Endodermal cell (in vitro differentiated cells): ENCODE measurements at regions not wholly inside any gene's neighbourhood (a gene's known extent, or its start where the extent isn't known, plus 50 kb on each side); places are given as distances from the start of the nearest gene placed in this dataset.

Experiments used
- DNase-seq: peaks from one replicate; pipeline ENCODE4 v3.0.0-alpha.2; 2017
- H3K27ac ChIP-seq: 2 replicates; pipeline ENCODE4 v1.5.1; 2013; ENCODE audit warnings: mild to moderate bottlenecking, low read depth, low read length, moderate library complexity
- H3K27me3 ChIP-seq: 2 replicates; pipeline ENCODE4 v1.6.1; 2013; ENCODE audit warnings: mild to moderate bottlenecking, low read length, moderate library complexity; ENCODE audit not compliant: insufficient read depth, control insufficient read depth, poor library complexity, severe bottlenecking
- H3K36me3 ChIP-seq: 2 replicates; pipeline ENCODE4 v1.7.0; 2013; ENCODE audit warnings: mild to moderate bottlenecking, low read length, moderate library complexity; ENCODE audit not compliant: control insufficient read depth, insufficient read depth
- H3K4me1 ChIP-seq: one replicate; pipeline ENCODE4 v1.7.0; 2013; ENCODE audit warnings: low read length; ENCODE audit not compliant: control insufficient read depth, insufficient read depth
- H3K4me3 ChIP-seq: 2 replicates; pipeline ENCODE4 v1.5.1; 2013; ENCODE audit warnings: mild to moderate bottlenecking, low read length, moderate library complexity
- H3K9ac ChIP-seq: 2 replicates; pipeline ENCODE4 v1.6.1; 2013; ENCODE audit warnings: mild to moderate bottlenecking, low read length, moderate library complexity; ENCODE audit not compliant: poor library complexity, severe bottlenecking; ENCODE audit errors: extremely low read depth
- H3K9me3 ChIP-seq: 2 replicates; pipeline ENCODE4 v1.6.1; 2013; ENCODE audit warnings: mild to moderate bottlenecking, low read length, moderate library complexity; ENCODE audit not compliant: control insufficient read depth
- H3K27ac Mint-ChIP-seq: 2 replicates; pipeline ENCODE4 v1.8.0; 2020; ENCODE audit warnings: mixed read lengths
- H3K27me3 Mint-ChIP-seq: 2 replicates; pipeline ENCODE4 v1.8.0; 2021; ENCODE audit warnings: mild to moderate bottlenecking, mixed read lengths; ENCODE audit not compliant: insufficient read depth
- H3K36me3 Mint-ChIP-seq: 2 replicates; pipeline ENCODE4 v1.8.0; 2020; ENCODE audit warnings: low read depth, mixed read lengths
- H3K4me1 Mint-ChIP-seq: 2 replicates; pipeline ENCODE4 v1.8.0; 2020; ENCODE audit warnings: mixed read lengths
- H3K4me3 Mint-ChIP-seq: 2 replicates; pipeline ENCODE4 v1.8.0; 2020; ENCODE audit warnings: mild to moderate bottlenecking, moderate library complexity, mixed read lengths
- H3K9me3 Mint-ChIP-seq: 2 replicates; pipeline ENCODE4 v1.8.0; 2020; ENCODE audit warnings: mild to moderate bottlenecking, mixed read lengths
- CTCF ChIP-seq: fragments of 200-600 bp; sonication (generic); conservative IDR thresholded peaks from 2 replicates; pipeline ENCODE4 v1.5.0; 2021; ENCODE audit warnings: antibody characterized with exemption, mild to moderate bottlenecking
- WGBS, 2 experiments: methylation state at CpG; one replicate each; pipeline versions ENCODE4 v1.1.5 to v1.1.7; 2013; ENCODE audit warnings: missing lambda C conversion rate in 2 of 2, mixed read lengths in 1 of 2; ENCODE audit not compliant: insufficient coverage in 1 of 2, insufficient read length in 1 of 2; 5-methylcytosine and 5-hydroxymethylcytosine counted together

- H3K27me3 ChIP-seq = no peaks in the 10 kb centered on the region
- H3K4me3 ChIP-seq = no peak overlapping the region
- Mint-ChIP-seq H3K27me3 (peaks cover 60% of the 10 kb centered on the region), H3K36me3 (no peaks in the 10 kb centered on the region), H3K27ac (no peak overlapping the region), H3K4me1 (peaks cover 34% of the 10 kb centered on the region), H3K4me3 (no peak overlapping the region), H3K9me3 (no peaks in the 10 kb centered on the region)
- DNase-seq = no peak
- no peak overlapping the region for H3K27ac ChIP-seq
- H3K4me1 ChIP-seq = peaks cover 4% of the 10 kb centered on the region
- no peaks in the 10 kb centered on the region for H3K9me3 ChIP-seq
- H3K36me3 ChIP-seq = no peaks in the 10 kb centered on the region
- 94 to 95% methylated on average over 4 of the region's 4 CpGs for WGBS, 2 experiments
- TF ChIP-seq CTCF = no peak
- no peak overlapping the region for H3K9ac ChIP-seq
Measured at GRCh38 chr2:176558574-176559140, 289.4 kb downstream of the MTX2 start.

GRCh38 chr2:176560296-176560695, 291.1 kb downstream of the MTX2 start:
- peaks cover 29% of the 10 kb centered on the region for H3K4me1 Mint-ChIP-seq
- DNase-seq = no peak
- peaks cover 60% of the 10 kb centered on the region for H3K27me3 Mint-ChIP-seq
- H3K9me3 ChIP-seq = no peaks in the 10 kb centered on the region
- no peak overlapping the region for H3K27ac Mint-ChIP-seq
- peak overlapping the region; percentile 44 for H3K9ac ChIP-seq
- WGBS, 2 experiments = 73 to 100% methylated on average over 1 of the region's 2 CpGs
- H3K36me3 Mint-ChIP-seq = no peaks in the 10 kb centered on the region
- H3K36me3 ChIP-seq = no peaks in the 10 kb centered on the region
- H3K4me3 ChIP-seq = peak overlapping the region; percentile 68
- TF ChIP-seq CTCF = no peak
- H3K4me1 ChIP-seq = peaks cover 4% of the 10 kb centered on the region
- no peaks in the 10 kb centered on the region for H3K27me3 ChIP-seq
- H3K4me3 Mint-ChIP-seq = peak overlapping the region; percentile 11
- no peaks in the 10 kb centered on the region for H3K9me3 Mint-ChIP-seq
- no peak overlapping the region for H3K27ac ChIP-seq

GRCh38 chr2:176561706-176562105, 292.5 kb downstream of the MTX2 start:
- Histone ChIP-seq H3K36me3 (no peaks in the 10 kb centered on the region), H3K27ac (no peak overlapping the region), H3K9me3 (no peaks in the 10 kb centered on the region), H3K4me3 (no peak overlapping the region), H3K9ac (no peak overlapping the region), H3K27me3 (no peaks in the 10 kb centered on the region), H3K4me1 (peaks cover 4% of the 10 kb centered on the region)
- Mint-ChIP-seq H3K4me3 (no peak overlapping the region), H3K27ac (no peak overlapping the region), H3K4me1 (peaks cover 23% of the 10 kb centered on the region), H3K36me3 (no peaks in the 10 kb centered on the region), H3K27me3 (peaks cover 50% of the 10 kb centered on the region), H3K9me3 (no peaks in the 10 kb centered on the region)
- no peak for DNase-seq
- 77 to 82% methylated on average over 4 of the region's 4 CpGs for WGBS, 2 experiments
- TF ChIP-seq CTCF = peak; percentile 27
